CD4-positive, CD25-positive, alpha-beta regulatory T cell (primary cell): ENCODE measurements at regions not wholly inside any gene's neighbourhood (a gene's known extent, or its start where the extent isn't known, plus 50 kb on each side); places are given as distances from the start of the nearest gene placed in this dataset.

ENCODE experiments used
- ATAC-seq, 2 donors: fragments of 150-1000 bp; cut with Tn5 transposase; one replicate each; pipeline ENCODE4 v1.10.0; 2021; ENCODE audit warnings: low read depth in 2 of 2, moderate number of reproducible peaks in 2 of 2, moderate library complexity in 1 of 2
- DNase-seq, 3 donors: peaks; one replicate each; pipeline versions ENCODE4 v3.0.0 to v3.0.0-alpha.2; 2012 to 2022; ENCODE audit warnings: mixed read lengths in 1 of 3
- H3K27ac ChIP-seq: one replicate; pipeline ENCODE4 v1.7.0; 2013; ENCODE audit warnings: mild to moderate bottlenecking, low read length; ENCODE audit not compliant: insufficient read depth, poor library complexity, severe bottlenecking
- H3K27me3 ChIP-seq: one replicate; pipeline ENCODE4 v1.7.0; 2013; ENCODE audit warnings: low read length; ENCODE audit not compliant: control insufficient read depth, insufficient read depth
- H3K36me3 ChIP-seq: one replicate; pipeline ENCODE4 v1.7.0; 2013; ENCODE audit warnings: mild to moderate bottlenecking, low read length, moderate library complexity; ENCODE audit not compliant: control insufficient read depth, insufficient read depth
- H3K4me1 ChIP-seq: 2 replicates; pipeline ENCODE4 v1.7.0; 2013; ENCODE audit warnings: mild to moderate bottlenecking, low read length; ENCODE audit not compliant: insufficient read depth, control insufficient read depth, poor library complexity, severe bottlenecking
- H3K4me3 ChIP-seq: one replicate; pipeline ENCODE4 v1.7.0; 2013; ENCODE audit warnings: low read depth, mild to moderate bottlenecking, low read length, moderate library complexity
- H3K9me3 ChIP-seq, 2 experiments: 1 replicate in 1 of 2; 2 replicates in 1 of 2; pipeline ENCODE4 v1.7.0; 2013; ENCODE audit warnings: low read length in 2 of 2, mild to moderate bottlenecking in 1 of 2, moderate library complexity in 1 of 2; ENCODE audit not compliant: control insufficient read depth in 2 of 2
- H3K27ac Mint-ChIP-seq, 3 donors: one replicate each; pipeline ENCODE4 v1.8.0; 2020 to 2022; ENCODE audit warnings: mild to moderate bottlenecking in 3 of 3, mixed read lengths in 3 of 3, moderate library complexity in 2 of 3
- H3K27me3 Mint-ChIP-seq: one replicate; pipeline ENCODE4 v1.8.0; 2022; ENCODE audit warnings: mild to moderate bottlenecking, mixed read lengths
- H3K36me3 Mint-ChIP-seq: one replicate; pipeline ENCODE4 v1.8.0; 2020; ENCODE audit warnings: mixed read lengths
- H3K4me1 Mint-ChIP-seq, 4 donors: one replicate each; pipeline ENCODE4 v1.8.0; 2020 to 2022; ENCODE audit warnings: mixed read lengths in 4 of 4, mild to moderate bottlenecking in 1 of 4
- H3K4me3 Mint-ChIP-seq, 4 donors: one replicate each; pipeline ENCODE4 v1.8.0; 2020 to 2022; ENCODE audit warnings: mild to moderate bottlenecking in 4 of 4, mixed read lengths in 4 of 4, moderate library complexity in 3 of 4
- H3K9me3 Mint-ChIP-seq, 7 donors: one replicate each; pipeline ENCODE4 v1.8.0; 2020 to 2022; ENCODE audit warnings: mixed read lengths in 7 of 7, mild to moderate bottlenecking in 3 of 7, moderate library complexity in 2 of 7

GRCh38 chr14:48378541-48378940, 703.1 kb upstream of the MDGA2 start:
- Mint-ChIP-seq H3K4me1 (no peaks in the 10 kb centered on the region), H3K27me3 (no peaks in the 10 kb centered on the region), H3K4me3 (no peak overlapping the region), H3K9me3 (peaks cover 0 to 10% (median 5%) of the 10 kb centered on the region in 7 donors), H3K27ac (no peak overlapping the region), H3K36me3 (no peaks in the 10 kb centered on the region)
- Histone ChIP-seq H3K27ac (no peak overlapping the region), H3K36me3 (no peaks in the 10 kb centered on the region), H3K4me3 (no peak overlapping the region), H3K4me1 (no peaks in the 10 kb centered on the region), H3K27me3 (no peaks in the 10 kb centered on the region), H3K9me3 (no peaks in the 10 kb centered on the region)
- ATAC-seq (no peak), DNase-seq (no peak)

GRCh38 chr14:48373981-48374380, 698.6 kb upstream of the MDGA2 start:
- Mint-ChIP-seq H3K27ac (no peak overlapping the region), H3K9me3 (peaks cover 0 to 10% (median 6%) of the 10 kb centered on the region in 7 donors), H3K27me3 (no peaks in the 10 kb centered on the region), H3K36me3 (no peaks in the 10 kb centered on the region), H3K4me3 (no peak overlapping the region), H3K4me1 (no peaks in the 10 kb centered on the region)
- no peaks in the 10 kb centered on the region for H3K9me3 ChIP-seq
- H3K27me3 ChIP-seq: no peaks in the 10 kb centered on the region
- H3K4me1 ChIP-seq: no peaks in the 10 kb centered on the region
- ATAC-seq: no peak
- H3K27ac ChIP-seq: no peak overlapping the region
- no peak overlapping the region for H3K4me3 ChIP-seq
- no peak for DNase-seq
- H3K36me3 ChIP-seq: no peaks in the 10 kb centered on the region

GRCh38 chr14:48350971-48351370, 675.6 kb upstream of the MDGA2 start:
- no peaks in the 10 kb centered on the region for H3K4me1 Mint-ChIP-seq
- H3K27ac Mint-ChIP-seq: no peak overlapping the region
- Histone ChIP-seq H3K4me3 (no peak overlapping the region), H3K27me3 (no peaks in the 10 kb centered on the region), H3K27ac (no peak overlapping the region), H3K36me3 (no peaks in the 10 kb centered on the region), H3K4me1 (no peaks in the 10 kb centered on the region), H3K9me3 (peaks cover 0 to 3% of the 10 kb centered on the region in 2 experiments)
- no peak overlapping the region for H3K4me3 Mint-ChIP-seq
- peaks cover 0 to 7% (median 0%) of the 10 kb centered on the region in 7 donors for H3K9me3 Mint-ChIP-seq
- no peaks in the 10 kb centered on the region for H3K36me3 Mint-ChIP-seq
- H3K27me3 Mint-ChIP-seq: no peaks in the 10 kb centered on the region
- DNase-seq: no peak
- ATAC-seq: no peak

DNA sequence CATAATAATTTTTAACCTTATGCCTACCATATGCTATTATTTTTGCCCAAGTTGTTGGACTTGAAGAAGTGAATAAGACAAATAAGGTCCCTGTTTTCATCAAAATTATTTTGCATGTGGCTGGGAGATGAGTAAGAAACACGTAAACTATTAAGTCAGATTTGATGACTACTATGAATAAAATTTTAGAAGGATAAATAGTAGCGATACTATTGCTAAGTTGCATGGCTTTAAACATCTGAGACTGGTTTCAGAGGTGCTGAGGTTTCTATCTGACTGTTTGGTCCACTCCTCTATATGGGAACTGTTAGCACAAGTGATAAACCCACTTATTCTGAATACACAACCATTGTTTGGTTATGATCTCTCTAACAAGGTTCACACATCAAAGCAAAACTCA, 674.3 kb upstream of the MDGA2 start:
- no peaks in the 10 kb centered on the region for H3K9me3 ChIP-seq
- Mint-ChIP-seq H3K36me3 (no peaks in the 10 kb centered on the region), H3K27me3 (no peaks in the 10 kb centered on the region), H3K9me3 (peaks cover 0 to 7% (median 0%) of the 10 kb centered on the region in 7 donors), H3K4me3 (no peak overlapping the region), H3K27ac (no peak overlapping the region), H3K4me1 (no peaks in the 10 kb centered on the region)
- H3K27ac ChIP-seq: no peak overlapping the region
- no peaks in the 10 kb centered on the region for H3K36me3 ChIP-seq
- ATAC-seq (no peak), DNase-seq (no peak)
- no peaks in the 10 kb centered on the region for H3K27me3 ChIP-seq
- H3K4me3 ChIP-seq: no peak overlapping the region
- H3K4me1 ChIP-seq: no peaks in the 10 kb centered on the region

GRCh38 chr14:48341069-48341468, 665.7 kb upstream of the MDGA2 start:
- H3K36me3 ChIP-seq: no peaks in the 10 kb centered on the region
- peaks cover 7 to 31% (median 11%) of the 10 kb centered on the region in 7 donors for H3K9me3 Mint-ChIP-seq
- H3K4me1 ChIP-seq: no peaks in the 10 kb centered on the region
- H3K27ac ChIP-seq: no peak overlapping the region
- DNase-seq: no peak
- peaks cover 0 to 4% of the 10 kb centered on the region in 2 experiments for H3K9me3 ChIP-seq
- H3K27ac Mint-ChIP-seq: no peak overlapping the region
- no peaks in the 10 kb centered on the region for H3K27me3 ChIP-seq
- no peak overlapping the region for H3K4me3 Mint-ChIP-seq
- H3K36me3 Mint-ChIP-seq: no peaks in the 10 kb centered on the region
- H3K4me3 ChIP-seq: no peak overlapping the region
- no peaks in the 10 kb centered on the region for H3K27me3 Mint-ChIP-seq
- ATAC-seq: no peak
- H3K4me1 Mint-ChIP-seq: no peaks in the 10 kb centered on the region

- no peaks in the 10 kb centered on the region for H3K9me3 ChIP-seq
- H3K4me3 ChIP-seq: no peak overlapping the region
- no peak for DNase-seq
- no peaks in the 10 kb centered on the region for H3K36me3 Mint-ChIP-seq
- H3K27ac ChIP-seq: no peak overlapping the region
- no peaks in the 10 kb centered on the region for H3K4me1 ChIP-seq
- H3K36me3 ChIP-seq: no peaks in the 10 kb centered on the region
- no peak overlapping the region for H3K27ac Mint-ChIP-seq
- no peaks in the 10 kb centered on the region for H3K27me3 ChIP-seq
- H3K27me3 Mint-ChIP-seq: no peaks in the 10 kb centered on the region
- peaks cover 6 to 23% (median 12%) of the 10 kb centered on the region in 7 donors for H3K9me3 Mint-ChIP-seq
- no peak for ATAC-seq
- no peaks in the 10 kb centered on the region for H3K4me1 Mint-ChIP-seq
- no peak overlapping the region for H3K4me3 Mint-ChIP-seq
Observed at GRCh38 chr14:48333221-48333920, 658.0 kb upstream of the MDGA2 start.

DNA sequence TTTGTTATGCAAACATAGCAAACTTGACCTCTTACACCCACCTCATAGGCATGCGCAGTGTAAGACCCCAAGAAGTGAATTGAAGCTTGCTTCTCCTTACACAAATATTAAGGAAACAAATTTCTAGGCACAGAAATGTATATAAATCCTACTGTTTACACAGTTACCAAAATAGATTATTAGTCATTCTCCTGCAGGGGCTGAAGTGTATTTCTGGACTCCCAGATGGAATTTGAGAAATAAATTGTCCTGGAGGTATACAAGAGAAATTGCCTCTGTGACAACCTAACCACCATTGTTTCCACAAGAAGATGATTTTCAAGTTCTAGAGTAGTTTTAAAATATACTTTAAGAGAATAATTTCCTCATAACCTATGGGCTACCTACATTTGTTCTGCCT, 656.0 kb upstream of the MDGA2 start:
- Mint-ChIP-seq H3K27me3 (no peaks in the 10 kb centered on the region), H3K9me3 (peaks cover 4 to 15% (median 12%) of the 10 kb centered on the region in 7 donors), H3K4me3 (no peak overlapping the region), H3K27ac (no peak overlapping the region), H3K36me3 (no peaks in the 10 kb centered on the region), H3K4me1 (no peaks in the 10 kb centered on the region)
- ATAC-seq: no peak
- no peaks in the 10 kb centered on the region for H3K4me1 ChIP-seq
- no peak overlapping the region for H3K4me3 ChIP-seq
- no peaks in the 10 kb centered on the region for H3K36me3 ChIP-seq
- no peaks in the 10 kb centered on the region for H3K27me3 ChIP-seq
- no peaks in the 10 kb centered on the region for H3K9me3 ChIP-seq
- no peak overlapping the region for H3K27ac ChIP-seq
- DNase-seq: no peak

GRCh38 chr14:48325486-48325885, 650.1 kb upstream of the MDGA2 start:
- DNase-seq: no peak
- no peaks in the 10 kb centered on the region for H3K27me3 Mint-ChIP-seq
- Histone ChIP-seq H3K36me3 (no peaks in the 10 kb centered on the region), H3K9me3 (no peaks in the 10 kb centered on the region), H3K27ac (no peak overlapping the region), H3K4me1 (no peaks in the 10 kb centered on the region), H3K27me3 (no peaks in the 10 kb centered on the region), H3K4me3 (no peak overlapping the region)
- ATAC-seq: no peak
- peaks cover 2 to 9% (median 4%) of the 10 kb centered on the region in 7 donors for H3K9me3 Mint-ChIP-seq
- H3K4me3 Mint-ChIP-seq: no peak overlapping the region
- H3K27ac Mint-ChIP-seq: no peak overlapping the region
- no peaks in the 10 kb centered on the region for H3K4me1 Mint-ChIP-seq
- H3K36me3 Mint-ChIP-seq: no peaks in the 10 kb centered on the region
